ENCODE measurements at regions not wholly inside any gene's neighbourhood (a gene's known extent, or its start where the extent isn't known, plus 50 kb on each side); places are given as distances from the start of the nearest gene placed in this dataset.

DNA sequence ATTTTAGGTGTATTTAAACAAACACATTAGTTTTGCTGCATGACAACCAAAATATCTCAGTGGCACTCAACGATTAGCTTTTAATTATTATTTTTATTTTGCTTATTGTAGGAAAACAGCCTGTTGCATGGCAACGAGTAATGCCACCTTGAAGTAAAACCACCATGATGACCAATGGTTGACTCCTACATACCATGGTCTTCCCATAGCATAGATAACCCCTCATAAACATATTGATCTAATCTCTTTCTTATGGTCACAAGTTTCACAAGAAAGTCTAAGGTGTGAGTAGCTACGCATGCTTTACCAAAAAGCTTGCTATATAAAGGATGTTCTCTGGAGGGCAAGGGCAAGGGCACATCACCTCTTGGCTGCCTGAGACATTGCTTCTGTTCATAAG, 61.5 kb upstream of the PTBP2 start:
- TF ChIP-seq JUN (IDR thresholded peaks at IDR 0.05; ENCODE audit: borderline replicate concordance, insufficient read depth, insufficient read length, low read depth), result no peak
- TF ChIP-seq, protein P1, sequence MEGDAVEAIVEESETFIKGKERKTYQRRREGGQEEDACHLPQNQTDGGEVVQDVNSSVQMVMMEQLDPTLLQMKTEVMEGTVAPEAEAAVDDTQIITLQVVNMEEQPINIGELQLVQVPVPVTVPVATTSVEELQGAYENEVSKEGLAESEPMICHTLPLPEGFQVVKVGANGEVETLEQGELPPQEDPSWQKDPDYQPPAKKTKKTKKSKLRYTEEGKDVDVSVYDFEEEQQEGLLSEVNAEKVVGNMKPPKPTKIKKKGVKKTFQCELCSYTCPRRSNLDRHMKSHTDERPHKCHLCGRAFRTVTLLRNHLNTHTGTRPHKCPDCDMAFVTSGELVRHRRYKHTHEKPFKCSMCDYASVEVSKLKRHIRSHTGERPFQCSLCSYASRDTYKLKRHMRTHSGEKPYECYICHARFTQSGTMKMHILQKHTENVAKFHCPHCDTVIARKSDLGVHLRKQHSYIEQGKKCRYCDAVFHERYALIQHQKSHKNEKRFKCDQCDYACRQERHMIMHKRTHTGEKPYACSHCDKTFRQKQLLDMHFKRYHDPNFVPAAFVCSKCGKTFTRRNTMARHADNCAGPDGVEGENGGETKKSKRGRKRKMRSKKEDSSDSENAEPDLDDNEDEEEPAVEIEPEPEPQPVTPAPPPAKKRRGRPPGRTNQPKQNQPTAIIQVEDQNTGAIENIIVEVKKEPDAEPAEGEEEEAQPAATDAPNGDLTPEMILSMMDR (IDR thresholded peaks at IDR 0.05; ENCODE audit: extremely low read depth in 1 of 2, insufficient read depth in 1 of 2, low read depth in 1 of 2, low read length in 2 of 2), result no peak
- no peak for TF ChIP-seq POLR2AphosphoS5 (IDR thresholded peaks at IDR 0.05; ENCODE audit: insufficient read depth, low read depth, low read length)

All from endothelial cell of umbilical vein (primary cell).